GM12892 (cell line): ENCODE measurements at regions not wholly inside any gene's neighbourhood (a gene's known extent, or its start where the extent isn't known, plus 50 kb on each side); places are given as distances from the start of the nearest gene placed in this dataset.

Experiments used
- DNase-seq: peaks from one replicate; pipeline ENCODE4 v3.0.0; 2011; ENCODE audit not compliant: insufficient read length
- FAIRE-seq: peaks from 2 replicates; lab custom pipeline; 2011; peaks lifted over from hg19 to GRCh38; lab: Jason Lieb, UNC
- POLR2A ChIP-seq: IDR thresholded peaks from 2 replicates; pipeline ENCODE4 v1.6.1; 2011; ENCODE audit warnings: low read depth, low read length, control low read depth
- POLR2AphosphoS5 ChIP-seq: IDR thresholded peaks from 2 replicates; pipeline ENCODE4 v1.6.1; 2011; ENCODE audit warnings: low read depth, low read length, control low read depth
- TAF1 ChIP-seq: IDR thresholded peaks from 2 replicates; pipeline ENCODE4 v1.6.1; 2011; ENCODE audit warnings: low read depth, mild to moderate bottlenecking, control low read depth, low read length, borderline replicate concordance

DNA sequence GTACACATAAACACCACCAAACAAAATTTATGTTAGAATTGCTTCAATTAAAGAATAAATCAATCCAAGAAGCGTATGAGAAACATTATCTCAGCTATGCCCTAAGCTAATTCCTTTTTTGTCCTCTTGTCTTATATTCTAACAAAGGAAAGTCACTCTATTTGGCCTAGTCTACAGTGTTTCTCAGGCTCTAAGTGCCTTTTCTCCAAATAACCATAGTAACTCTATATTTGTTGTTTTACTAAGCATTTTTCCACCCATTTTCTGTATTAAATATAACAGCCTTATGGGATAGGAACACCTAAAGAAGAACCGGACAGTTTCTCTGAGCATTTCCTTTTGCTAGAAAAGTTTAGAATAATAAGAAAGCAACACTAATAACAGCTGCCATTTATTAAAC, 120.1 kb upstream of the MTAP start:
- DNase-seq (no peak), FAIRE-seq (no peak)
- TF ChIP-seq TAF1: no peak
- no peak for TF ChIP-seq POLR2A
- no peak for TF ChIP-seq POLR2AphosphoS5

DNA sequence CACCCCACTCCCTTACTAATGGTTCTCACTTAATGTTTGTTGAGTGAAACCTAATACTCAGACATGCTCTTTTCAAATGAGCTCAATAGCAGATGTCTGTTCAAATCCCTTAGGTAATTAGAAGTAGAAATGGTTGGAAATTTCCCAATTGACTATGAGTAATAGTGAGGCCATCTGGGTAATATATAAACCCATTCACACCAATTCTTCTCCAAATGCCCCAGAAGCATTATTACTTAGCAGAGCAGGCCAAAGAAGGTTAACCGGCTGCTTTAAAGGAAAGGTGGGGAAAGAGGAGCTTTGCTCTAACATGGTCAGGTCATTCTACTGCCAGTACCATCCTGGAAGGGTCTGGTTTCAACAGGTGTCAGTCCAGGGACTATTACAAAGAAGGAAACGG, 119.5 kb upstream of the MTAP start:
- DNase-seq (no peak), FAIRE-seq (no peak)
- no peak for TF ChIP-seq POLR2AphosphoS5
- TF ChIP-seq POLR2A: no peak
- no peak for TF ChIP-seq TAF1

DNA sequence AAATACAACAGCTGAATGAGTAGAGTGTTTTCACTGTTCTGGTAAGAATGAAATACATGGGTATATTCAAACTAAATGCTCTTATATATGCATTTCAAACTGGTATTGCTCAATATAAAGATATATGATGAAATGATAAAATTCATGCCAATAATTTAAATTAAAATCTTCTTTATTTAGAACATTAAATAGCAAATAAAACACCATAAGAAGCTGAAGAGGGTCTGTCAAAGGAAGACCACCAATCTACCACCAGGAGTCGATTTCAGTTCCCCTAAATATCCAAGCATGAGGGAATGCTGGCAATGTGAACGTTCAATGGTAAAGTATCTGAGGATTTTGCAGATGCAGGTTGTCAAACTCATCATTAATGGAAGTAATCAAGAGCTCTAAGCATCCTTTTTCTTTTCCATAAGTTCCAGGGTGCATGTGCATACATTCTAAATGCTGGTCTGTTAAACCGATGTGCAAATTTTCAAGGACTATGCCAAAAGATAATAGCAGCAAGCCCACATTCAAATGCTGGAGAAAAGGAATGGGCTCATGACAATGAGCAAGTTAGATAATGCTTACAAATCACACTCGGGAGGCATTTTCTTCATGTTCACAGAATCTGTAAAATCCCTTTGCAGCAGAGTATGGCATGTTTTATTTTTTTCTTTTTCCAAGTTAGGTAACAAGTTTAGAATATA, 118.8 kb upstream of the MTAP start:
- FAIRE-seq (no peak), DNase-seq (no peak)
- TF ChIP-seq POLR2A (no peak), TAF1 (no peak), POLR2AphosphoS5 (no peak)

DNA sequence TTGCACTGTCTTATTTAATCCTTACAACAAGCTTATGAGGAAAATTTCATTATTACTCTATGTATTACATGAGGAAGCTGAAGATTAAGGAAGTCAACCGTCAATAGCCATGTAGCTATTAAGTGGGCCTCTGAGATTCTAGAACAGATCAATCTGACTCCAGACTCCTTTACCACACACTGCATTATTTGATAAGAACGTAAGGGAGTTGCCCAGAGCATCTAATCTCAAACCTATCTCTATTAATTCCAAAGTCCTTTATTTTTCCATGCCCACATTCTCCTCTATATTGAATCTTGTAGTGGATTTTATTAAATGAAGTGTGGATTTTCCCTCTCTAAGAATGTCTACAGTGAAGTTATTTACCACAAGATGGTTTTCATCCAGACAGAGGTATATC, 118.2 kb upstream of the MTAP start:
- no peak for FAIRE-seq
- DNase-seq: no peak
- TF ChIP-seq POLR2A: no peak
- no peak for TF ChIP-seq TAF1

DNA sequence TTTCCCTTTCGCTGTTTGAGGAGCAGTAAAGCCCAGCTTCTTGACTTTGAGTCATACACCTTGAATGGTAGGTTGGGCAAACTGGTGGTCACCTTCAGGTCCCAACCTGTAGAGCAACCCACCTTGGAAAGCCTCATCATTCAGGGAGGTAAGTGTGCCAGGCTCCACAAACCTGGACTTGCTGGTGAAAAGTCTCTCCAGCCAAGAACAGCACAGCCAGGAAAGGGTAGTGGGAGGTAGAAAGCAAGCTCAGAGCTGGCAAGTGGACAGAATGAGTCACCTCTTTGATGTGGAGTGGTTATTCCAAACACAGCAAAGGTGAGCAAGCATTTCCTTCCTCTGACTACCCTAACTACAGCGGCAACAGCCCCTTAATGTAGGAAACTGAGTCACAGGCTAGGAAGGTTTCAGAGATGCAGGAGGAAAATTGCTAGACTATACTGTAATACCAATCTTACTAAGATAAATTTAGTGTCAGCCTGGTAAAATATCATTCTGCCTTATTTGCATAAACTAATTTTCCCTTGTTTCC, 117.5 kb upstream of the MTAP start:
- DNase-seq: no peak
- FAIRE-seq: no peak
- TF ChIP-seq POLR2A: no peak
- no peak for TF ChIP-seq TAF1
- no peak for TF ChIP-seq POLR2AphosphoS5

DNA sequence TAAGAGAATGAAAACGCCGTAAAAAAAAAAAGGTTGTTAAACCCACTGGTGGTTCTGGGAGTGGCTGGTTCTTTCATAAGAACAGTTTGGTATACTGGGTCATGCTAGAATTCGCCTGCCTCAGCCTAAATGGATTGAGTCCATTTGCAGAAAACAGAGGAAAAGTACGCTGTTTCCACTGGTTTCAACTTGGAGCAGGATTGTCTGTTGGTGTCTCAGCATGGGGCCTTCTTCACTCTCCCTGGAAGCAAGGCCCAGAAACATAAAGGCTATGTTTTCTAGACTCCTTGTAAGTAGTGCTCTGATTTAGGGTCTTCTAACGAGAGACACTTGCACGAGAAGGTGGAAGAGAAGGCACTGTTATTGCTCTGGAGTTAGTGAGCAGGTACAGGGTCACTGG, 116.9 kb upstream of the MTAP start:
- DNase-seq: no peak
- FAIRE-seq: no peak

DNA sequence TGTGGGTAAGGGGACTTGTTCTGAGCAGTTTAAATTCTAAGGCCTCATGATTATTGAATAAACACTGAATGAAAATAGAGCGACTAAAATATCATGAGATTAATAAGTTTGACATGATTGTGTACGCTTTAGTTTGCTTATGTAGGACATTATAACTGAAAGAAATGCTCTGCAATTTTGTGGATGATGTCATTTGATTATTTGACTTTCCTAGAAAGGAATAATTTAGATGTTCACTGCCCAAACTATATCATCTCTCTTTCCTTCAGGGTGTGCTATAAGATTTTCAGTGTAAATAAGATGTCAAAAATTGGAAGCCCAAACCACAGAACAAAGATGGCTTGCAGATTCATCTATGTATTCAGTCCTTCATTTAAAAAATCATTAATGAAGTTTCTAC, 115.7 kb upstream of the MTAP start:
- FAIRE-seq: no peak
- no peak for DNase-seq
- TF ChIP-seq POLR2AphosphoS5 (no peak), TAF1 (no peak), POLR2A (no peak)

More for the DNA sequence above, 116.9 kb upstream of the MTAP start:
- TF ChIP-seq POLR2AphosphoS5 (no peak), POLR2A (no peak), TAF1 (no peak)

DNA sequence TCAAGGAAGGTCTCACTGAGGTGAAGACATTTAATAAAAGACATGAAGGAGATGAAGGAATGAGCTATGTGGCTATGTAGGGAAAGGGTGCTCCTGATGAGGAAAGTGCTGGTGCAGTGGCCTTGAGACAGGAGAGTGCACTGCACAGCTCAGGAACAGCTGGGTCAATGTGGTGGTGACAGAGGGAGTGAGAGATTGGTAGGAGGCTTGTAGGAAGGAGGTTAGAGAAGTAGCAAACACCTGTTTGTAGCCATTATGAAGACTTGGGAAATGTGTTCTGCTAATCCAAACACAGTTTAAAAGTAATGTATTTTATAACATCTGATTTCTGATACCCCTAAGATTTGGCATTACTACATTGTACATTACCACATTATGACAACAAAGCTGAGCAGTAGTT, 115.1 kb upstream of the MTAP start:
- FAIRE-seq: no peak
- TF ChIP-seq POLR2A (no peak), POLR2AphosphoS5 (no peak), TAF1 (no peak)
- DNase-seq: no peak

DNA sequence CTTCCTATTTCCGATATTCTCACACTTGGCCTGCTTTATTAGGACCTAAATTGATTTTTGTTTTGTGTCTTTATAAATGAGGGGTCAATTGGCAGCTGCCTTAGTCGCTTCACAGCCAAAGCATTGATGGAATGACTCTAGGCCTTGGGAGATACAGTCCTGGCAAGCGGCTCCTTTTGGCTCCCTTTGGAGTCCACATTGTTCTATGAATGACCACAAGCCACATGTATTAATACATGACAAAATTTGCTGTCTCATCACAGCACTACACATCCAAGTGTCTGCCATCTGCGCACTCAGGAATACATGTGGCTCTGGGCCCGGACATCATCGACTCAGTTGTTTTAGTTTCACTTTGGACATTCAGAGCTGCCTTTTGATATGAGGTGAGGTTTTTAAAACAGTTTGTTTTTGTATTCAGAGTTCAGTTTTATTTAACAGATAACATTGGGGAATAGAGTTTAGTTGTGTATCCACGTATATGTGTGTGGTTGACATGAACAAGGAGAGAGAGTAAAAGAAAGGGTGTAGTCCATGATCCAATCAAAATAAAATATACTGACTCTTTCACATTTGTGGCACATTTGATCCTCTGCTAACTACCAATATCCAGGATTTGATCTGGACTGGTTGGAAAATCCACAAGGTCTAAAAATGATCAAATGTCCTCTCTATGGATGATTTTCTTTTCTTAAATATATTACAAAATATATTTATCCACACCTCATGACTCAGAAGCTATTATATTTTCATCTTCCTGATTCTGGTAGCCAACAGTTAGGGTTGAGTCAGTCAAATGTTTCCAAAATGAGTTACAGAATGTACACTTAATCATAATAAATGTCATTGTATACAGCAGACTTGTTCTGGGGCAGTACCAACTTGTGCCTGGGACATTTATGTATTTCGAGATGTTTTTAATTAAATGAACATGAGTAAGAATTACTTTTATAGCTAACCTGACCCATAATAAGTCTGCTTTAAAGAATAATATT, 114.0 kb upstream of the MTAP start:
- FAIRE-seq (no peak), DNase-seq (no peak)
- TF ChIP-seq TAF1: no peak
- TF ChIP-seq POLR2A: no peak
- no peak for TF ChIP-seq POLR2AphosphoS5

DNA sequence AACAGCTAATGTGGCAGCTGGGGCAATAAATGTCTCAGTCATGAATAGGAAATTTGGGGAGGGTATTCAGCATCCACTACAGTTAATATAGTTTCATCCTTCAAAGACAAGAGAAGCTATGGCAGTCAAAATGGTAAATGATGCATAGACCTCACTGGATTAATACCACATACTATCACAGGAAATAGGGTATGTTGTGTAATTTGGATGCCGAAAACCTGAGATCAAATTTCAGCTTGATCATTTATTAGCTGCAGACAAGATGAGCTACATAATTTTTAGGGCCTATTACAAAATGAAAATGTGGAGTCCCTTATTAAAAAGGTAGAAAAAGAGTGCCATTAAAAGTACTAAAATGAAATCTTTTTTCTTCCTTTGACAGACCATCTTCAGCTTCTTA, 112.6 kb upstream of the MTAP start:
- DNase-seq (no peak), FAIRE-seq (no peak)
- TF ChIP-seq POLR2A (no peak), TAF1 (no peak), POLR2AphosphoS5 (no peak)

DNA sequence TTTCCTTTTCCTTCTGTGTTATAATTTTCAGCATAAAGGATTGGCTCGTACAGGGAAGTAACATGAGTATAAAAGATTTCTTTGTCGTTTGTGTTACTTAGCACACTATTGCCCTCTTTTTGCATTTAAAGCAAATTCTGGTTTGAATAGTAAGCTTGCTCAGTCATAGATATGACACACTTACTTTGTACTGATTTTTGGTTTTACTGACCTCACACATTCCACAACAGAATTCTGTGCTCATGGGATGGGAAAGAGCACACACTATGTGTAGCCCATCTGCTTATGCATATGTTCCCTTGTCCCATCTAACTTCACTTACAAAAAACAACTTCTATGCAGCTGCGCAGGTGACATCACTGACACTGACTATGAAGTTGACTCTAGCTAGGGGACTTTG, 111.9 kb upstream of the MTAP start:
- FAIRE-seq (no peak), DNase-seq (no peak)
- TF ChIP-seq POLR2AphosphoS5 (no peak), POLR2A (no peak), TAF1 (no peak)
